Astrocyte of the spinal cord (primary cell): ENCODE measurements at regions not wholly inside any gene's neighbourhood (a gene's known extent, or its start where the extent isn't known, plus 50 kb on each side); places are given as distances from the start of the nearest gene placed in this dataset.

Experiments used
- DNase-seq: peaks from one replicate; pipeline ENCODE4 v3.0.0; 2011; ENCODE audit warnings: low read depth, low spot score
- H3K4me3 ChIP-seq: 2 replicates; pipeline ENCODE4 v1.5.1; 2011; ENCODE audit warnings: low read depth, mild to moderate bottlenecking, low read length, moderate library complexity
- in situ Hi-C: cut with HindIII; loops from 2 replicates; pipeline ENCODE4 v1.10.0; 2017; ENCODE audit warnings: low sequenced_read_pairs
- TF ChIP-seq, protein P1 (sequence below): IDR thresholded peaks from 2 replicates; pipeline ENCODE4 v1.5.1; 2012; ENCODE audit warnings: low read depth, mild to moderate bottlenecking, low read length, inconsistent platforms

DNA sequence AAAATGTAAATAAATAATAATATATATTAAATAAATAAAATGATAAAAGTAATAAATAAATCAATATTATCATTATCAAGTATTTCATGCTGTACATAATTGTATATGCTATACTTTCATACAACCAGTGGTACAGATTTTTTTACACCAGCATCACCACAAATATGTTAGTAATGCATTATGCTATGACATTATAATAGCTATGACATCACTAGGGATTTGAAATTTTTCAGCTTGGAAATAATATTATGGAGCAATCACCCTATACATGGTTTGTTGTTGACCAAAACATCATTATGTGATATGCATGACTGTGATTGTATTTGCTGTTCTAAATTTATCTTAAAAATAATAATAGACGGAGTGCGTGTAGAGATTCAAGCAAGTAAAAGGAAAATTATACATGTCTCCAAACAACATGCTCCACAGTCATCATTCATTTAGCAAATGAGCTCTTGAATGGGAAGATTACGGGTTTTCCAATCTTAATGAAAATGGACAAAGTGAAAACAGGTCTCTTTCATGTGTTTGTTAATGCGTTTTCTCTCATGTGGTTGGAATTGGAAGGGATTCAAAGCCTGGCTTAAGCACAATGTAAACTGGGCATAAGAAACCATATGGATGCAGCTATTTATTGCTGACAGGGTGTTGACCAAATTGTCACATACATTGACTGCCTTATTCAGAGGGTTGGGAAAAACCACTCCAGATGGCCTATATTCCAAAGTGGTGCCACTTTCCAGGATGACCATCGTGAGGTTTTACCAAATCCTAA, 643.0 kb upstream of the RGMB start:
- TF ChIP-seq, protein P1, sequence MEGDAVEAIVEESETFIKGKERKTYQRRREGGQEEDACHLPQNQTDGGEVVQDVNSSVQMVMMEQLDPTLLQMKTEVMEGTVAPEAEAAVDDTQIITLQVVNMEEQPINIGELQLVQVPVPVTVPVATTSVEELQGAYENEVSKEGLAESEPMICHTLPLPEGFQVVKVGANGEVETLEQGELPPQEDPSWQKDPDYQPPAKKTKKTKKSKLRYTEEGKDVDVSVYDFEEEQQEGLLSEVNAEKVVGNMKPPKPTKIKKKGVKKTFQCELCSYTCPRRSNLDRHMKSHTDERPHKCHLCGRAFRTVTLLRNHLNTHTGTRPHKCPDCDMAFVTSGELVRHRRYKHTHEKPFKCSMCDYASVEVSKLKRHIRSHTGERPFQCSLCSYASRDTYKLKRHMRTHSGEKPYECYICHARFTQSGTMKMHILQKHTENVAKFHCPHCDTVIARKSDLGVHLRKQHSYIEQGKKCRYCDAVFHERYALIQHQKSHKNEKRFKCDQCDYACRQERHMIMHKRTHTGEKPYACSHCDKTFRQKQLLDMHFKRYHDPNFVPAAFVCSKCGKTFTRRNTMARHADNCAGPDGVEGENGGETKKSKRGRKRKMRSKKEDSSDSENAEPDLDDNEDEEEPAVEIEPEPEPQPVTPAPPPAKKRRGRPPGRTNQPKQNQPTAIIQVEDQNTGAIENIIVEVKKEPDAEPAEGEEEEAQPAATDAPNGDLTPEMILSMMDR, result no peak
- DNase-seq, result no peak
- in situ Hi-C loops, result no loop called here
- no peak overlapping the region for H3K4me3 ChIP-seq

DNA sequence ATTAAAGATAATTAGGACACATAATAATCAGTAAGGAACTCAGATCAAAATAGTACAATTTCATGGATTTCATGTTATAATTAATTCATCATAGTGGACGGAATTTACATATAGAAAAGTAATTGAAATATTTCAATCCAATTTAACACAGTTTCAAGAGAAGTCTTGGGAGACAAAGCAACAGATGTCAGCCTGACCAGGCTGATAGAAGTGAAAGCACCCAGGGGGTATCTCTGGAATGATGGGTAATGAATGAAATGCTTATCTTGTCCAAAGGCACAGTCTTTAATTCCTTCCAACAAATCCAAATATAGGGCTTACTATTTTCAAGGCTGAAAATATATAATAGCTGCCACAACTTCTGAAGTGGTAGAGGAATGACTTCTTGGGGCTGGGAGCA, 629.3 kb upstream of the RGMB start:
- TF ChIP-seq, protein P1, result no peak
- no peak overlapping the region for H3K4me3 ChIP-seq
- in situ Hi-C loops, result no loop called here
- DNase-seq, result no peak

- DNase-seq, result no peak
- in situ Hi-C loops, result no loop called here
- TF ChIP-seq, protein P1, result no peak
- H3K4me3 ChIP-seq, result no peak overlapping the region
These were observed 628.8 kb upstream of the RGMB start for GRCh38 chr5:98144710-98145109.

- no peak for DNase-seq
- TF ChIP-seq, protein P1, result no peak
- H3K4me3 ChIP-seq, result no peak overlapping the region
- in situ Hi-C loops, result no loop called here
These were observed 616.1 kb upstream of the RGMB start for GRCh38 chr5:98157368-98157767.

DNA sequence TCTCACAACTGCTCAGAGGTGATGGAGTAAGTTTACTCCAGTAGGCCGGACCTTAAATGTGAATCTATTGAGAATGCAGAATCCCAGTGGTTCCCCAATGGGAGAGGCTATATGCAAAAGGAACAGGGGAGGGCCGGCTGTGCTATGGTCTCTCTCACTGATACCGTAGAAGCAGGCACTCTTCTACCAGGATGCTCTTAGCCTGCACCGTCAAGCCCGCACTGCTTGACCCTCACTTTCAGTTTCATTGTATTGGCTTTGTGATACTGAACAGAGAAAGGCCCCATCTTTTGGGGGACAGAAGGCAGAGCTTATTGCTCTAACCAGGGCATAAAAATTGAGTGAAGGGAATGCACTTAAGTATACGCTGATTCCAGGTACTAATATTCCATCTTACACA, 615.0 kb upstream of the RGMB start:
- TF ChIP-seq, protein P1, result no peak
- no peak for DNase-seq
- no peak overlapping the region for H3K4me3 ChIP-seq
- in situ Hi-C loops, result no loop called here

DNA sequence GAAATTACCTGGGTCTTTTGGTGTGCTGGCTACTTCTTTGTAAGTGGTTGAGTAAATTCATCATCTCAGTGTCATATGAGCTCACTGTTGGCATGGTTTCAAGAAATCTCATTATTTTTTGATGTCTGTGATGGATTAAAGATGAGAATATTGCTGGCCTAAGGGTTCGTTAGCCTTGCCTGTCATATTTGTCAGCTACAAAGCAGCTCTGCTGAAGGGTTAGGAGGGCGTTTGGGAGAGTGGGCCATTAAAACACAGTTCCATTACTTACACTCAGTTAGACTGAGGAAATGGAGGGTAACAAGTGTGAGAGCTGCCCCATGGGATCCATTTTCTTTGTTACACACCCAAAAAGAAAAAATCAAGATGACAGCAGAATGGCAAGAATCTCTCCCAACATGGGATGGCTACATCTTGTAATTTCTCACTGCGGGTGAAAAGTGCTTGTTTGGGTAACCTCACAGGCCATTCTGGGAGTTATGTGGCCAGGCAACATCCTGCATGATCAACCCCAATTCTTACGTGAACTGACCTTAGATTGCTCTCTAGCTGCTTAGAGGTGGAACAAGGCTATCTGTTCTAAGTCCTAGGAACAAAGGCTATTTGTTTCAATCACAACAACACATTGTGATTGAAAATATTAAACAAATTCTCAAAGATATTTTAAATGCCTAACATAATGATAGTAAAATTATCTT, 609.5 kb upstream of the RGMB start:
- H3K4me3 ChIP-seq, result no peak overlapping the region
- TF ChIP-seq, protein P1, result no peak
- in situ Hi-C loops, result no loop called here
- no peak for DNase-seq
